Neural cell (in vitro differentiated cells): ENCODE measurements at regions not wholly inside any gene's neighbourhood (a gene's known extent, or its start where the extent isn't known, plus 50 kb on each side); places are given as distances from the start of the nearest gene placed in this dataset.

ENCODE experiments used
- H2AFZ ChIP-seq: fragments of 200-600, 300-800 bp; sonication (generic), shearing (Covaris generic); 2 replicates; pipeline ENCODE4 v1.6.0; 2014; ENCODE audit warnings: low read depth, mild to moderate bottlenecking, antibody characterized with exemption, low read length, moderate library complexity
- H3F3A ChIP-seq: fragments of 200-600 bp; shearing (Covaris generic); 2 replicates; pipeline ENCODE4 v1.6.1; 2016; ENCODE audit warnings: mild to moderate bottlenecking, moderate library complexity, mixed read lengths, antibody characterized with exemption, low read length; ENCODE audit not compliant: insufficient read depth, poor library complexity, severe bottlenecking
- H3K27ac ChIP-seq: fragments of 200-600, 300-800 bp; sonication (generic), shearing (Covaris generic); 2 replicates; pipeline ENCODE4 v1.5.1; 2014; ENCODE audit warnings: mild to moderate bottlenecking, low read length, moderate library complexity
- H3K27me3 ChIP-seq: fragments of 300-800, 200-600 bp; sonication (generic), shearing (Covaris generic); 2 replicates; pipeline ENCODE4 v1.6.0; 2014; ENCODE audit warnings: mild to moderate bottlenecking, low read depth, low read length, moderate library complexity; ENCODE audit not compliant: insufficient read depth
- H3K36me3 ChIP-seq: fragments of 300-800, 200-600 bp; sonication (generic), shearing (Covaris generic); 2 replicates; pipeline ENCODE4 v1.5.1; 2014; ENCODE audit warnings: mild to moderate bottlenecking, antibody characterized with exemption, low read length, moderate library complexity; ENCODE audit not compliant: insufficient read depth
- H3K4me2 ChIP-seq: fragments of 300-800, 200-600 bp; sonication (generic), shearing (Covaris generic); 2 replicates; pipeline ENCODE4 v1.6.0; 2014; ENCODE audit warnings: mild to moderate bottlenecking, low read length
- H3K4me3 ChIP-seq: fragments of 300-800, 200-600 bp; sonication (generic), shearing (Covaris generic); 2 replicates; pipeline ENCODE4 v1.5.1; 2014; ENCODE audit warnings: mild to moderate bottlenecking, low read length, moderate library complexity
- H3K79me2 ChIP-seq: fragments of 200-600 bp; shearing (Covaris generic); replicated peaks from 2 replicates; pipeline ENCODE4 v1.6.0; 2014; ENCODE audit warnings: mild to moderate bottlenecking, low read length, moderate library complexity; ENCODE audit not compliant: insufficient read depth
- H3K9ac ChIP-seq: fragments of 300-800, 200-600 bp; sonication (generic), shearing (Covaris generic); 2 replicates; pipeline ENCODE4 v1.6.1; 2016; ENCODE audit warnings: mild to moderate bottlenecking, low read length, mixed read lengths
- H3K9me2 ChIP-seq: fragments of 200-600 bp; shearing (Covaris generic); 2 replicates; pipeline ENCODE4 v1.6.1; 2016; ENCODE audit warnings: mild to moderate bottlenecking, low read length, mixed read lengths; ENCODE audit not compliant: insufficient read depth
- H3K9me3 ChIP-seq: fragments of 200-600, 300-800 bp; sonication (generic), shearing (Covaris generic); 2 replicates; pipeline ENCODE4 v1.6.1; 2016; ENCODE audit warnings: mild to moderate bottlenecking, mixed run types, low read length, moderate library complexity, mixed read lengths
- H4K20me1 ChIP-seq: fragments of 200-600 bp; shearing (Covaris generic); 2 replicates; pipeline ENCODE4 v1.6.1; 2016; ENCODE audit warnings: mild to moderate bottlenecking, mixed run types; ENCODE audit not compliant: insufficient read depth
- EP300 ChIP-seq: fragments of 450-650 bp; conservative IDR thresholded peaks from 2 replicates; pipeline ENCODE4 v1.6.1; 2014; ENCODE audit warnings: antibody characterized with exemption, mild to moderate bottlenecking, moderate library complexity; ENCODE audit not compliant: poor library complexity, severe bottlenecking
- EZH2 ChIP-seq: fragments of 200-600, 300-800 bp; shearing (Covaris generic), sonication (generic); IDR thresholded peaks from 2 replicates; pipeline ENCODE4 v1.6.1; 2014; ENCODE audit warnings: antibody characterized with exemption, low read length, borderline replicate concordance, mild to moderate bottlenecking; ENCODE audit not compliant: insufficient read depth, poor library complexity, severe bottlenecking
- MXI1 ChIP-seq: fragments of 450-650 bp; conservative IDR thresholded peaks from 2 replicates; pipeline ENCODE4 v1.6.1; 2014; ENCODE audit warnings: antibody characterized with exemption, mild to moderate bottlenecking; ENCODE audit not compliant: poor library complexity, severe bottlenecking
- POLR2AphosphoS5 ChIP-seq: IDR thresholded peaks from 2 replicates; pipeline ENCODE4 v1.6.1; 2012
- RAD21 ChIP-seq: fragments of 450-650 bp; conservative IDR thresholded peaks from 2 replicates; pipeline ENCODE4 v1.6.1; 2014; ENCODE audit warnings: antibody characterized with exemption, mild to moderate bottlenecking, moderate library complexity
- REST ChIP-seq: IDR thresholded peaks from 2 replicates; pipeline ENCODE4 v1.6.1; 2012; ENCODE audit warnings: borderline replicate concordance
- SMC3 ChIP-seq: fragments of 450-650 bp; conservative IDR thresholded peaks from 2 replicates; pipeline ENCODE4 v1.6.1; 2014; ENCODE audit warnings: antibody characterized with exemption, mild to moderate bottlenecking, moderate library complexity; ENCODE audit not compliant: poor library complexity
- TAF1 ChIP-seq: IDR thresholded peaks from 2 replicates; pipeline ENCODE4 v1.6.1; 2012; ENCODE audit warnings: low read depth
- TF ChIP-seq, protein P1 (sequence below): fragments of 450-650 bp; IDR thresholded peaks from 2 replicates; pipeline ENCODE4 v1.5.1; 2014; ENCODE audit warnings: antibody characterized with exemption, mild to moderate bottlenecking, moderate library complexity; ENCODE audit not compliant: poor library complexity, severe bottlenecking

DNA sequence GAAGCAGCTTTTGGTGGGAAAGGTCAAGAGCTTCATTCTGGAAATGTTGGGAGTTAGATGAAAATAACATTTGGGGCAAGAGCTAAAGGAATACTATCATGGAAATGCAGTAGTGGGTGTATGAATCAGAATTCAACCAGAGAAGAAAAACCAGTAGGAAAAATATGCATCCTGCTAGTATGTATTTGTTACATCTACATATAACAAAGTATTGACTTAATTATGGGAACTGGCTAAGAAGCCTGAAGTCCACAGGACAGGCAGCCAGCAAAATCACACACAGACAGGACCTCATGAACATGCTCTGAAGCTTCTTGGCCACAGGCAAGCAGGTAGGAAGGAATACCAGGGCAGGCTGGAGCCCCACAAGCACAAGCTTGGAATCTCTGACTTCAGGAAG is 185.8 kb downstream of the FBXO15 start:
- Histone ChIP-seq H3K79me2 (no peaks in the 10 kb centered on the region), H3K36me3 (no peaks in the 10 kb centered on the region), H3K4me2 (no peak overlapping the region), H3K4me3 (no peak overlapping the region), H2AFZ (no peak overlapping the region), H3K9ac (no peak overlapping the region), H3K27me3 (no peaks in the 10 kb centered on the region), H3K9me2 (no peaks in the 10 kb centered on the region), H3K9me3 (no peaks in the 10 kb centered on the region), H4K20me1 (no peaks in the 10 kb centered on the region), H3F3A (no peaks in the 10 kb centered on the region), H3K27ac (no peak overlapping the region)
- TF ChIP-seq MXI1: no peak
- TF ChIP-seq EP300: no peak
- no peak for TF ChIP-seq REST
- no peak for TF ChIP-seq SMC3
- TF ChIP-seq POLR2AphosphoS5: no peak
- no peak for TF ChIP-seq RAD21
- no peak for TF ChIP-seq TAF1
- TF ChIP-seq, protein P1, sequence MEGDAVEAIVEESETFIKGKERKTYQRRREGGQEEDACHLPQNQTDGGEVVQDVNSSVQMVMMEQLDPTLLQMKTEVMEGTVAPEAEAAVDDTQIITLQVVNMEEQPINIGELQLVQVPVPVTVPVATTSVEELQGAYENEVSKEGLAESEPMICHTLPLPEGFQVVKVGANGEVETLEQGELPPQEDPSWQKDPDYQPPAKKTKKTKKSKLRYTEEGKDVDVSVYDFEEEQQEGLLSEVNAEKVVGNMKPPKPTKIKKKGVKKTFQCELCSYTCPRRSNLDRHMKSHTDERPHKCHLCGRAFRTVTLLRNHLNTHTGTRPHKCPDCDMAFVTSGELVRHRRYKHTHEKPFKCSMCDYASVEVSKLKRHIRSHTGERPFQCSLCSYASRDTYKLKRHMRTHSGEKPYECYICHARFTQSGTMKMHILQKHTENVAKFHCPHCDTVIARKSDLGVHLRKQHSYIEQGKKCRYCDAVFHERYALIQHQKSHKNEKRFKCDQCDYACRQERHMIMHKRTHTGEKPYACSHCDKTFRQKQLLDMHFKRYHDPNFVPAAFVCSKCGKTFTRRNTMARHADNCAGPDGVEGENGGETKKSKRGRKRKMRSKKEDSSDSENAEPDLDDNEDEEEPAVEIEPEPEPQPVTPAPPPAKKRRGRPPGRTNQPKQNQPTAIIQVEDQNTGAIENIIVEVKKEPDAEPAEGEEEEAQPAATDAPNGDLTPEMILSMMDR: no peak
- no peak for TF ChIP-seq EZH2

DNA sequence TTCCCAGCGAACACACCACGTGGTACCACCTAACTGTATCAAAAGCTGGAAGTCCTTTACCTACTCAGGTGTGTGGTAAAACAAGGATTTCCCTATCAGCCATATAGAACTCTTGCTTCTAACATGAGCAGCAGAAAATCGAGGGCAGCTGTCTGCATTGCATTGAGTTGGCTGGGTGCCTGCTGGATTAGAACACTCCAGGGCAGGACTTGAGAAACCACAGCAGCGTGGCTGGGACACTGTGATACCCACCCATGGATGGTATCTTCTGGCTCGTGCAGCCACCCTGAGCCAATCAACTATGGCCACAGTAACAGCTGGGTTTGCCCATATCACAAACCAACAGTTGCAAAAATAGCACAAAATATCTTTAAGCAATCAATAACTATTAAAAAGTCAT is 188.3 kb downstream of the FBXO15 start:
- H3K4me2 ChIP-seq: no peak overlapping the region

More for the DNA sequence above, 188.3 kb downstream of the FBXO15 start:
- Histone ChIP-seq H3K79me2 (no peaks in the 10 kb centered on the region), H3K9me3 (no peaks in the 10 kb centered on the region), H4K20me1 (no peaks in the 10 kb centered on the region), H3K9me2 (no peaks in the 10 kb centered on the region), H2AFZ (no peak overlapping the region), H3K27ac (no peak overlapping the region), H3K4me3 (no peak overlapping the region), H3K36me3 (no peaks in the 10 kb centered on the region), H3F3A (no peaks in the 10 kb centered on the region), H3K9ac (no peak overlapping the region), H3K27me3 (no peaks in the 10 kb centered on the region)
- TF ChIP-seq, protein P1: no peak
- TF ChIP-seq EZH2 (no peak), RAD21 (no peak), EP300 (no peak), MXI1 (no peak), REST (no peak), POLR2AphosphoS5 (no peak)
